WTC11 (cell line): ENCODE measurements at regions not wholly inside any gene's neighbourhood (a gene's known extent, or its start where the extent isn't known, plus 50 kb on each side); places are given as distances from the start of the nearest gene placed in this dataset.

Experiments
- ATAC-seq: fragments of 200-7000 bp; cut with Tn5 transposase; 2 replicates; pipeline ENCODE4 v1.10.0; 2021; ENCODE audit warnings: mild to moderate bottlenecking, moderate library complexity
- CTCF ChIA-PET: fragments of 300-600 bp; sonication (Branson Sonifier 250); formaldehyde crosslinking; loops from one replicate; lab custom pipeline; 2021; ENCODE audit warnings: antibody characterized with exemption; lab: Charles Lee
- POLR2A ChIA-PET: fragments of 350-600 bp; sonication (Branson Sonifier 250); formaldehyde crosslinking; loops from one replicate; lab custom pipeline; 2021; ENCODE audit warnings: antibody characterized with exemption; lab: Charles Lee
- DNase-seq: peaks from one replicate; pipeline ENCODE4 v3.0.0; 2021; ENCODE audit warnings: low spot score
- H3K27ac Mint-ChIP-seq: 2 replicates; pipeline ENCODE4 v1.8.0; 2021; ENCODE audit warnings: mixed read lengths
- H3K27me3 Mint-ChIP-seq: 2 replicates; pipeline ENCODE4 v1.8.0; 2021; ENCODE audit warnings: low read depth, mild to moderate bottlenecking, moderate library complexity, mixed read lengths
- H3K36me3 Mint-ChIP-seq: 2 replicates; pipeline ENCODE4 v1.8.0; 2021; ENCODE audit warnings: mixed read lengths
- H3K4me1 Mint-ChIP-seq: 2 replicates; pipeline ENCODE4 v1.8.0; 2022; ENCODE audit warnings: mixed read lengths
- H3K4me3 Mint-ChIP-seq: 2 replicates; pipeline ENCODE4 v1.8.0; 2021; ENCODE audit warnings: mild to moderate bottlenecking, moderate library complexity, mixed read lengths
- H3K9me3 Mint-ChIP-seq: 2 replicates; pipeline ENCODE4 v1.8.0; 2021; ENCODE audit warnings: mixed read lengths
- ARID4B ChIP-seq: sonication (generic); formaldehyde crosslinking; IDR thresholded peaks from 2 replicates; pipeline ENCODE4 v1.8.0; 2023; ENCODE audit warnings: missing genetic modification reagents, mild to moderate bottlenecking, borderline replicate concordance
- ATF3 ChIP-seq: sonication (generic); formaldehyde crosslinking; conservative IDR thresholded peaks from 2 replicates; pipeline ENCODE4 v1.8.1; 2022; ENCODE audit warnings: mild to moderate bottlenecking, missing genetic modification reagents
- ELF4 ChIP-seq: sonication (generic); formaldehyde crosslinking; IDR thresholded peaks from 2 replicates; pipeline ENCODE4 v1.8.1; 2022; ENCODE audit warnings: low read depth, mild to moderate bottlenecking, moderate library complexity, missing genetic modification reagents
- FOXP1 ChIP-seq: sonication (generic); formaldehyde crosslinking; IDR thresholded peaks from 2 replicates; pipeline ENCODE4 v1.8.0; 2022; ENCODE audit warnings: missing genetic modification reagents, mild to moderate bottlenecking, moderate library complexity, borderline replicate concordance
- HMGA2 ChIP-seq: fragments of 250-450 bp; sonication (Bioruptor Pico); IDR thresholded peaks from 2 replicates; pipeline ENCODE4 v1.4.0; 2021; ENCODE audit warnings: mild to moderate bottlenecking, moderate library complexity
- KAT7 ChIP-seq: sonication (generic); formaldehyde crosslinking; IDR thresholded peaks from 2 replicates; pipeline ENCODE4 v1.8.1; 2023; ENCODE audit warnings: missing genetic modification reagents, mild to moderate bottlenecking, borderline replicate concordance
- NFYB ChIP-seq: sonication (generic); formaldehyde crosslinking; conservative IDR thresholded peaks from 2 replicates; pipeline ENCODE4 v1.8.0; 2022; ENCODE audit warnings: low read depth, missing genetic modification reagents
- NR2C2 ChIP-seq: sonication (generic); formaldehyde crosslinking; IDR thresholded peaks from 2 replicates; pipeline ENCODE4 v1.8.0; 2022; ENCODE audit warnings: mild to moderate bottlenecking, missing genetic modification reagents
- NR3C1 ChIP-seq: sonication (generic); formaldehyde crosslinking; conservative IDR thresholded peaks from 2 replicates; pipeline ENCODE4 v1.8.1; 2023; ENCODE audit warnings: low read depth, mild to moderate bottlenecking, missing genetic modification reagents
- RORB ChIP-seq: fragments of 250-450 bp; sonication (Bioruptor Pico); IDR thresholded peaks from 2 replicates; pipeline ENCODE4 v1.9.0; 2021; ENCODE audit warnings: mild to moderate bottlenecking
- ZNF138 ChIP-seq: sonication (generic); formaldehyde crosslinking; conservative IDR thresholded peaks from 2 replicates; pipeline ENCODE4 v1.8.1; 2022; ENCODE audit warnings: mild to moderate bottlenecking, moderate library complexity, missing genetic modification reagents
- ZNF219 ChIP-seq: sonication (generic); formaldehyde crosslinking; IDR thresholded peaks from 2 replicates; pipeline ENCODE4 v1.8.0; 2023; ENCODE audit warnings: missing genetic modification reagents, mild to moderate bottlenecking, borderline replicate concordance
- TF ChIP-seq, protein P1 (sequence below): sonication (generic); formaldehyde crosslinking; IDR thresholded peaks from 2 replicates; pipeline ENCODE4 v1.8.1; 2023; ENCODE audit warnings: mild to moderate bottlenecking, missing genetic modification reagents, borderline replicate concordance
- TF ChIP-seq, protein P2 (sequence below): sonication (generic); formaldehyde crosslinking; IDR thresholded peaks from 2 replicates; pipeline ENCODE4 v1.8.0; 2023; ENCODE audit warnings: mild to moderate bottlenecking, missing genetic modification reagents
- TF ChIP-seq, protein P3 (sequence below): sonication (generic); formaldehyde crosslinking; IDR thresholded peaks from 2 replicates; pipeline ENCODE4 v1.8.1; 2023; ENCODE audit warnings: mild to moderate bottlenecking, missing genetic modification reagents

- TF ChIP-seq, protein P1, sequence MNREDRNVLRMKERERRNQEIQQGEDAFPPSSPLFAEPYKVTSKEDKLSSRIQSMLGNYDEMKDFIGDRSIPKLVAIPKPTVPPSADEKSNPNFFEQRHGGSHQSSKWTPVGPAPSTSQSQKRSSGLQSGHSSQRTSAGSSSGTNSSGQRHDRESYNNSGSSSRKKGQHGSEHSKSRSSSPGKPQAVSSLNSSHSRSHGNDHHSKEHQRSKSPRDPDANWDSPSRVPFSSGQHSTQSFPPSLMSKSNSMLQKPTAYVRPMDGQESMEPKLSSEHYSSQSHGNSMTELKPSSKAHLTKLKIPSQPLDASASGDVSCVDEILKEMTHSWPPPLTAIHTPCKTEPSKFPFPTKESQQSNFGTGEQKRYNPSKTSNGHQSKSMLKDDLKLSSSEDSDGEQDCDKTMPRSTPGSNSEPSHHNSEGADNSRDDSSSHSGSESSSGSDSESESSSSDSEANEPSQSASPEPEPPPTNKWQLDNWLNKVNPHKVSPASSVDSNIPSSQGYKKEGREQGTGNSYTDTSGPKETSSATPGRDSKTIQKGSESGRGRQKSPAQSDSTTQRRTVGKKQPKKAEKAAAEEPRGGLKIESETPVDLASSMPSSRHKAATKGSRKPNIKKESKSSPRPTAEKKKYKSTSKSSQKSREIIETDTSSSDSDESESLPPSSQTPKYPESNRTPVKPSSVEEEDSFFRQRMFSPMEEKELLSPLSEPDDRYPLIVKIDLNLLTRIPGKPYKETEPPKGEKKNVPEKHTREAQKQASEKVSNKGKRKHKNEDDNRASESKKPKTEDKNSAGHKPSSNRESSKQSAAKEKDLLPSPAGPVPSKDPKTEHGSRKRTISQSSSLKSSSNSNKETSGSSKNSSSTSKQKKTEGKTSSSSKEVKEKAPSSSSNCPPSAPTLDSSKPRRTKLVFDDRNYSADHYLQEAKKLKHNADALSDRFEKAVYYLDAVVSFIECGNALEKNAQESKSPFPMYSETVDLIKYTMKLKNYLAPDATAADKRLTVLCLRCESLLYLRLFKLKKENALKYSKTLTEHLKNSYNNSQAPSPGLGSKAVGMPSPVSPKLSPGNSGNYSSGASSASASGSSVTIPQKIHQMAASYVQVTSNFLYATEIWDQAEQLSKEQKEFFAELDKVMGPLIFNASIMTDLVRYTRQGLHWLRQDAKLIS (CRISPR knock-in tag), result no peak
- TF ChIP-seq NR3C1, result no peak
- TF ChIP-seq ARID4B (CRISPR knock-in tag), result no peak
- no peak for TF ChIP-seq ZNF138 (CRISPR knock-in tag)
- TF ChIP-seq, protein P2, sequence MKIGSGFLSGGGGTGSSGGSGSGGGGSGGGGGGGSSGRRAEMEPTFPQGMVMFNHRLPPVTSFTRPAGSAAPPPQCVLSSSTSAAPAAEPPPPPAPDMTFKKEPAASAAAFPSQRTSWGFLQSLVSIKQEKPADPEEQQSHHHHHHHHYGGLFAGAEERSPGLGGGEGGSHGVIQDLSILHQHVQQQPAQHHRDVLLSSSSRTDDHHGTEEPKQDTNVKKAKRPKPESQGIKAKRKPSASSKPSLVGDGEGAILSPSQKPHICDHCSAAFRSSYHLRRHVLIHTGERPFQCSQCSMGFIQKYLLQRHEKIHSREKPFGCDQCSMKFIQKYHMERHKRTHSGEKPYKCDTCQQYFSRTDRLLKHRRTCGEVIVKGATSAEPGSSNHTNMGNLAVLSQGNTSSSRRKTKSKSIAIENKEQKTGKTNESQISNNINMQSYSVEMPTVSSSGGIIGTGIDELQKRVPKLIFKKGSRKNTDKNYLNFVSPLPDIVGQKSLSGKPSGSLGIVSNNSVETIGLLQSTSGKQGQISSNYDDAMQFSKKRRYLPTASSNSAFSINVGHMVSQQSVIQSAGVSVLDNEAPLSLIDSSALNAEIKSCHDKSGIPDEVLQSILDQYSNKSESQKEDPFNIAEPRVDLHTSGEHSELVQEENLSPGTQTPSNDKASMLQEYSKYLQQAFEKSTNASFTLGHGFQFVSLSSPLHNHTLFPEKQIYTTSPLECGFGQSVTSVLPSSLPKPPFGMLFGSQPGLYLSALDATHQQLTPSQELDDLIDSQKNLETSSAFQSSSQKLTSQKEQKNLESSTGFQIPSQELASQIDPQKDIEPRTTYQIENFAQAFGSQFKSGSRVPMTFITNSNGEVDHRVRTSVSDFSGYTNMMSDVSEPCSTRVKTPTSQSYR (CRISPR knock-in tag), result no peak
- TF ChIP-seq NFYB (CRISPR knock-in tag), result no peak
- TF ChIP-seq, protein P3, sequence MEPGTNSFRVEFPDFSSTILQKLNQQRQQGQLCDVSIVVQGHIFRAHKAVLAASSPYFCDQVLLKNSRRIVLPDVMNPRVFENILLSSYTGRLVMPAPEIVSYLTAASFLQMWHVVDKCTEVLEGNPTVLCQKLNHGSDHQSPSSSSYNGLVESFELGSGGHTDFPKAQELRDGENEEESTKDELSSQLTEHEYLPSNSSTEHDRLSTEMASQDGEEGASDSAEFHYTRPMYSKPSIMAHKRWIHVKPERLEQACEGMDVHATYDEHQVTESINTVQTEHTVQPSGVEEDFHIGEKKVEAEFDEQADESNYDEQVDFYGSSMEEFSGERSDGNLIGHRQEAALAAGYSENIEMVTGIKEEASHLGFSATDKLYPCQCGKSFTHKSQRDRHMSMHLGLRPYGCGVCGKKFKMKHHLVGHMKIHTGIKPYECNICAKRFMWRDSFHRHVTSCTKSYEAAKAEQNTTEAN (CRISPR knock-in tag), result no peak
- TF ChIP-seq FOXP1 (CRISPR knock-in tag), result no peak
- no peak for TF ChIP-seq ATF3
- TF ChIP-seq ELF4, result no peak
- no peak for TF ChIP-seq RORB
- no peak for TF ChIP-seq NR2C2 (CRISPR knock-in tag)
- TF ChIP-seq HMGA2 (CRISPR knock-in tag), result no peak
- TF ChIP-seq, all 79 proteins: peak for 0
Observed at GRCh38 chr1:104765085-104765484, 1015.4 kb downstream of the AMY1C start (continued).

GRCh38 chr1:104768466-104768865, 1018.8 kb downstream of the AMY1C start:
- ChIA-PET CTCF (no interaction called here), POLR2A (no interaction called here)
- Mint-ChIP-seq H3K27me3 (no peaks in the 10 kb centered on the region), H3K36me3 (no peaks in the 10 kb centered on the region), H3K9me3 (no peaks in the 10 kb centered on the region), H3K4me1 (no peaks in the 10 kb centered on the region), H3K27ac (no peak overlapping the region), H3K4me3 (no peak overlapping the region)
- TF ChIP-seq ZNF219 (CRISPR knock-in tag) (no peak), NFYB (CRISPR knock-in tag) (no peak), KAT7 (CRISPR knock-in tag) (no peak)
- ATAC-seq (no peak), DNase-seq (no peak)
